H1 (cell line): ENCODE measurements at regions not wholly inside any gene's neighbourhood (a gene's known extent, or its start where the extent isn't known, plus 50 kb on each side); places are given as distances from the start of the nearest gene placed in this dataset.

Source experiments
- CTCF ChIA-PET: fragments of 300-600 bp; sonication (Branson Sonifier 250); formaldehyde crosslinking; loops from one replicate; lab custom pipeline; 2021; ENCODE audit not compliant: partially characterized antibody; lab: Charles Lee
- POLR2A ChIA-PET: fragments of 300-600 bp; sonication (Branson Sonifier 250); formaldehyde crosslinking; loops from one replicate; lab custom pipeline; 2021; ENCODE audit warnings: inconsistent platforms; ENCODE audit not compliant: partially characterized antibody; lab: Charles Lee
- DNase-seq, 2 experiments: peaks; one replicate each; pipeline versions ENCODE4 v3.0.0 to v3.0.0-alpha.2; 2010 to 2022; ENCODE audit warnings: low spot score in 2 of 2, low read depth in 1 of 2, mixed read lengths in 1 of 2
- FAIRE-seq: peaks from 2 replicates; lab custom pipeline; 2011; peaks lifted over from hg19 to GRCh38; lab: Jason Lieb, UNC
- H2AFZ ChIP-seq: 2 replicates; pipeline ENCODE4 v1.8.1; 2012; ENCODE audit warnings: low read length, inconsistent platforms
- H2AK5ac ChIP-seq: 2 replicates; pipeline ENCODE4 v1.6.1; 2013; ENCODE audit warnings: low read depth, low read length
- H2BK120ac ChIP-seq: replicated peaks from 2 replicates; pipeline ENCODE3; 2013; ENCODE audit warnings: low read depth, low read length, inconsistent platforms
- H2BK12ac ChIP-seq: 2 replicates; pipeline ENCODE4 v1.6.1; 2013; ENCODE audit warnings: low read depth, low read length
- H2BK15ac ChIP-seq: 2 replicates; pipeline ENCODE4 v1.6.1; 2013; ENCODE audit warnings: low read length
- H2BK20ac ChIP-seq: 2 replicates; pipeline ENCODE4 v1.6.1; 2013; ENCODE audit warnings: low read length
- H2BK5ac ChIP-seq: 2 replicates; pipeline ENCODE4 v1.6.1; 2013; ENCODE audit warnings: low read depth, low read length
- H3K14ac ChIP-seq: 2 replicates; pipeline ENCODE4 v1.6.1; 2013; ENCODE audit warnings: inconsistent platforms; ENCODE audit not compliant: insufficient read length
- H3K18ac ChIP-seq: 2 replicates; pipeline ENCODE4 v1.6.1; 2013; ENCODE audit warnings: low read length; ENCODE audit errors: extremely low read depth
- H3K23ac ChIP-seq: 2 replicates; pipeline ENCODE4 v1.6.1; 2013; ENCODE audit warnings: inconsistent platforms; ENCODE audit not compliant: insufficient read length
- H3K23me2 ChIP-seq: 2 replicates; pipeline ENCODE4 v1.6.1; 2013; ENCODE audit warnings: low read depth, low read length
- H3K27ac ChIP-seq: 2 replicates; pipeline ENCODE4 v1.6.1; 2011; ENCODE audit warnings: low read depth, low read length, inconsistent platforms
- H3K27me3 ChIP-seq, 4 experiments: replicated peaks in 1 of 4; 1 replicate in 1 of 4; 2 replicates in 3 of 4; pipeline versions ENCODE4 v1.6.1 to v1.8.1; 2011 to 2013; ENCODE audit warnings: low read length in 3 of 4, mild to moderate bottlenecking in 3 of 4, inconsistent platforms in 2 of 4, mixed read lengths in 2 of 4, moderate library complexity in 1 of 4; ENCODE audit not compliant: control insufficient read depth in 3 of 4, insufficient read depth in 3 of 4; ENCODE audit errors: extremely low read depth in 1 of 4
- H3K36me3 ChIP-seq, 4 experiments: 2 replicates each; pipeline versions ENCODE4 v1.6.1 to v1.8.1; 2011 to 2013; ENCODE audit warnings: mild to moderate bottlenecking in 4 of 4, low read length in 3 of 4, moderate library complexity in 2 of 4, control low read depth in 1 of 4, inconsistent platforms in 1 of 4; ENCODE audit not compliant: insufficient read depth in 4 of 4, control insufficient read depth in 2 of 4
- H3K4ac ChIP-seq: replicated peaks from 2 replicates; pipeline ENCODE3; 2013; ENCODE audit warnings: low read length, low read depth, mixed read lengths, inconsistent platforms; ENCODE audit not compliant: insufficient read length
- H3K4me1 ChIP-seq, 4 experiments: replicated peaks in 1 of 4; 1 replicate in 1 of 4; 2 replicates in 3 of 4; pipeline versions ENCODE4 v1.6.1 to v1.8.1; 2011 to 2013; ENCODE audit warnings: low read length in 3 of 4, inconsistent platforms in 2 of 4, mixed read lengths in 1 of 4; ENCODE audit not compliant: insufficient read depth in 4 of 4, control insufficient read depth in 3 of 4
- H3K4me2 ChIP-seq, 2 experiments: 2 replicates each; pipeline versions ENCODE4 v1.6.1 to v1.8.1; 2011 to 2013; ENCODE audit warnings: low read depth in 2 of 2, low read length in 2 of 2, control low read depth in 1 of 2, inconsistent platforms in 1 of 2, mild to moderate bottlenecking in 1 of 2; ENCODE audit not compliant: insufficient read depth in 1 of 2
- H3K4me3 ChIP-seq, 4 experiments: fragments of 200-600, 300-600 bp in 1 of 4; sonication (generic), shearing (Covaris generic), sonication (Bioruptor Twin) in 1 of 4; 2 replicates each; pipeline versions ENCODE4 v1.5.1 to v1.8.1; 2011 to 2016; ENCODE audit warnings: low read length in 4 of 4, low read depth in 3 of 4, control low read depth in 2 of 4, inconsistent platforms in 2 of 4, mild to moderate bottlenecking in 2 of 4, mixed read lengths in 1 of 4, moderate library complexity in 1 of 4; ENCODE audit not compliant: insufficient read depth in 2 of 4; ENCODE audit errors: extremely low read depth in 1 of 4
- H3K56ac ChIP-seq: replicated peaks from 2 replicates; pipeline ENCODE3; 2013; ENCODE audit warnings: low read depth, mild to moderate bottlenecking, mixed read lengths, low read length, inconsistent platforms; ENCODE audit not compliant: insufficient read length
- H3K79me1 ChIP-seq: 2 replicates; pipeline ENCODE4 v1.6.1; 2013; ENCODE audit warnings: low read depth, low read length, control low read depth
- H3K79me2 ChIP-seq, 2 experiments: 2 replicates each; pipeline versions ENCODE4 v1.6.1 to v1.8.1; 2012 to 2013; ENCODE audit warnings: low read length in 2 of 2, mild to moderate bottlenecking in 2 of 2, inconsistent platforms in 1 of 2; ENCODE audit not compliant: insufficient read depth in 2 of 2, control insufficient read depth in 1 of 2
- H3K9ac ChIP-seq, 4 experiments: replicated peaks in 1 of 4; 1 replicate in 1 of 4; 2 replicates in 3 of 4; pipeline versions ENCODE4 v1.6.1 to v1.8.1; 2011 to 2013; ENCODE audit warnings: low read depth in 3 of 4, low read length in 3 of 4, control low read depth in 2 of 4, mild to moderate bottlenecking in 2 of 4, moderate library complexity in 2 of 4, inconsistent platforms in 1 of 4; ENCODE audit errors: extremely low read depth in 1 of 4
- H3K9me3 ChIP-seq, 2 experiments: 2 replicates each; pipeline versions ENCODE4 v1.6.1 to v1.8.1; 2012 to 2013; ENCODE audit warnings: mild to moderate bottlenecking in 2 of 2, moderate library complexity in 2 of 2, control low read depth in 1 of 2, inconsistent platforms in 1 of 2, low read depth in 1 of 2, low read length in 1 of 2, mixed read lengths in 1 of 2; ENCODE audit not compliant: insufficient read depth in 2 of 2
- H4K20me1 ChIP-seq, 2 experiments: replicated peaks in 1 of 2; 2 replicates each; pipeline versions ENCODE3 to v1.8.1; 2011 to 2013; ENCODE audit warnings: inconsistent platforms in 2 of 2, low read length in 2 of 2, mild to moderate bottlenecking in 1 of 2; ENCODE audit not compliant: insufficient read depth in 2 of 2, control insufficient read depth in 1 of 2
- H4K5ac ChIP-seq: 2 replicates; pipeline ENCODE4 v1.6.1; 2013; ENCODE audit warnings: low read length, low read depth, mixed read lengths, inconsistent platforms; ENCODE audit not compliant: insufficient read length
- H4K8ac ChIP-seq: 2 replicates; pipeline ENCODE4 v1.8.0; 2013; ENCODE audit warnings: mild to moderate bottlenecking, moderate library complexity, low read length, inconsistent platforms; ENCODE audit not compliant: insufficient read depth; ENCODE audit errors: extremely low read depth
- H4K91ac ChIP-seq: replicated peaks from 2 replicates; pipeline ENCODE3; 2013; ENCODE audit warnings: low read length, mixed read lengths, inconsistent platforms; ENCODE audit not compliant: insufficient read length
- BRCA1 ChIP-seq: IDR thresholded peaks from 2 replicates; pipeline ENCODE4 v1.6.1; 2012; ENCODE audit warnings: low read depth, low read length, improper control_type of control experiment
- CBX8 ChIP-seq: fragments of 300-800, 300-1000 bp; sonication (generic); IDR thresholded peaks from 2 replicates; pipeline ENCODE4 v1.7.1; 2016; ENCODE audit warnings: low read depth, low read length, borderline replicate concordance
- EP300 ChIP-seq, 2 experiments: IDR thresholded peaks; 1 replicate in 1 of 2; 2 replicates in 1 of 2; pipeline ENCODE4 v1.6.1; 2011 to 2012; ENCODE audit warnings: low read depth in 2 of 2, low read length in 2 of 2, mild to moderate bottlenecking in 2 of 2, borderline replicate concordance in 1 of 2, inconsistent platforms in 1 of 2, moderate library complexity in 1 of 2
- GTF2F1 ChIP-seq: IDR thresholded peaks from 2 replicates; pipeline ENCODE4 v1.6.1; 2012; ENCODE audit warnings: low read depth, low read length, improper control_type of control experiment, borderline replicate concordance
- HDAC2 ChIP-seq, 2 experiments: fragments of 300-600 bp in 1 of 2; sonication (generic) in 1 of 2; IDR thresholded peaks; 2 replicates each; pipeline ENCODE4 v1.6.1; 2011 to 2012; ENCODE audit warnings: low read depth in 2 of 2, low read length in 2 of 2, mild to moderate bottlenecking in 2 of 2, moderate library complexity in 2 of 2, borderline replicate concordance in 1 of 2, inconsistent platforms in 1 of 2
- RFX5 ChIP-seq: IDR thresholded peaks from 2 replicates; pipeline ENCODE4 v1.6.1; 2011; ENCODE audit warnings: low read depth, low read length, improper control_type of control experiment, borderline replicate concordance
- RNF2 ChIP-seq: fragments of 200-900, 300-1000 bp; sonication (generic); IDR thresholded peaks from 2 replicates; pipeline ENCODE4 v1.7.1; 2016; ENCODE audit warnings: borderline replicate concordance, low read depth, mild to moderate bottlenecking, antibody characterized with exemption, low read length; ENCODE audit not compliant: poor library complexity, severe bottlenecking; ENCODE audit errors: missing control alignments
- TF ChIP-seq, protein P1 (sequence below): IDR thresholded peaks from 2 replicates; pipeline ENCODE4 v1.6.1; 2011; ENCODE audit warnings: low read length, improper control_type of control experiment

DNA sequence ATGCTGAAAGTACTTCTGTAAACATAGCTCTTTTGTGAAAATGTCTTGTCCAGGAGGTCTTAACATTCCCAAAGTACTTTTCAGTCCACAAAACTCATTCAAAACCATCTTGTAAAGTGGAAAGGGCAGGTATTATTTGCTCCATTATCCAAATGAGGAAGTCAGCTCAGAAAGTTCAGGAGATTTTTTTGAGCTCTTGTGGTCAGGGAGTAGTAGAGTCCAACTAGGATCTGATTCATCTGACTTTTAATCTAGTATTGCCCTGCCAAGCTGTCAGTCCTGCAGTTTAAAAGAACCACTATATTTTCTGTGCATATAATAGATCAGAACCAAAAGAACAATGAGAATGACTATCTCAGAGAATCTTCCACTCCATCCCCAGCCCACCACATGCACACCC, 83.5 kb downstream of the FOXB1 start:
- no peaks in the 10 kb centered on the region; the same call in 1 of the 2 replicates for H3K23me2 ChIP-seq
- H2BK5ac ChIP-seq, result no peak overlapping the region
- ChIA-PET POLR2A (no interaction called here), CTCF (interaction anchor here (0.6 to 2.1 kb wide), 6 partner anchors 93 to 336 kb away, joined by 3 to 7 read pairs (median 4); no protein-coding TSS in a partner anchor)
- no peak overlapping the region for H3K4ac ChIP-seq
- H3K9ac ChIP-seq, result no peak overlapping the region
- DNase-seq (no peak), FAIRE-seq (no peak)
- H3K4me3 ChIP-seq, result no peak overlapping the region
- H4K91ac ChIP-seq, result no peak overlapping the region
- peaks cover 0 to 3% (median 0%) of the 10 kb centered on the region in 4 experiments; a peak in 1 of 7 replicates for H3K27me3 ChIP-seq
- no peaks in the 10 kb centered on the region for H3K9me3 ChIP-seq
- no peaks in the 10 kb centered on the region for H3K36me3 ChIP-seq
- no peak overlapping the region for H2AFZ ChIP-seq
- no peaks in the 10 kb centered on the region for H4K20me1 ChIP-seq
- H2BK12ac ChIP-seq, result no peak overlapping the region
- no peak overlapping the region for H2BK120ac ChIP-seq
- no peak overlapping the region for H3K4me2 ChIP-seq
- no peak overlapping the region for H3K18ac ChIP-seq
- no peak overlapping the region for H4K8ac ChIP-seq
- no peak overlapping the region for H3K14ac ChIP-seq
- H3K27ac ChIP-seq, result no peak overlapping the region
- H3K56ac ChIP-seq, result no peak overlapping the region
- H3K4me1 ChIP-seq, result peaks cover 0 to 6% (median 0%) of the 10 kb centered on the region in 4 experiments; a peak in 1 of 7 replicates
- H3K79me2 ChIP-seq, result no peaks in the 10 kb centered on the region
- no peak overlapping the region for H2AK5ac ChIP-seq
- no peak overlapping the region for H2BK20ac ChIP-seq
- H3K79me1 ChIP-seq, result no peaks in the 10 kb centered on the region
- H2BK15ac ChIP-seq, result no peak overlapping the region
- H4K5ac ChIP-seq, result no peak overlapping the region
- no peak overlapping the region for H3K23ac ChIP-seq
- TF ChIP-seq RFX5 (no peak), BRCA1 (no peak), HDAC2 (IDR thresholded peaks at IDR 0.05; ENCODE audit: borderline replicate concordance in 1 of 2, low read depth in 2 of 2, low read length in 2 of 2) (no peak), CBX8 (no peak), GTF2F1 (no peak), EP300 (IDR thresholded peaks at IDR 0.05; ENCODE audit: borderline replicate concordance in 1 of 2, low read depth in 2 of 2, low read length in 2 of 2) (no peak), RNF2 (no peak)
- TF ChIP-seq, protein P1, sequence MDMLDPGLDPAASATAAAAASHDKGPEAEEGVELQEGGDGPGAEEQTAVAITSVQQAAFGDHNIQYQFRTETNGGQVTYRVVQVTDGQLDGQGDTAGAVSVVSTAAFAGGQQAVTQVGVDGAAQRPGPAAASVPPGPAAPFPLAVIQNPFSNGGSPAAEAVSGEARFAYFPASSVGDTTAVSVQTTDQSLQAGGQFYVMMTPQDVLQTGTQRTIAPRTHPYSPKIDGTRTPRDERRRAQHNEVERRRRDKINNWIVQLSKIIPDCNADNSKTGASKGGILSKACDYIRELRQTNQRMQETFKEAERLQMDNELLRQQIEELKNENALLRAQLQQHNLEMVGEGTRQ, result no peak
